WTC11 (cell line): ENCODE measurements at regions not wholly inside any gene's neighbourhood (a gene's known extent, or its start where the extent isn't known, plus 50 kb on each side); places are given as distances from the start of the nearest gene placed in this dataset.

ENCODE experiments used
- ATAC-seq: fragments of 200-7000 bp; cut with Tn5 transposase; 2 replicates; pipeline ENCODE4 v1.10.0; 2021; ENCODE audit warnings: mild to moderate bottlenecking, moderate library complexity
- CTCF ChIA-PET: fragments of 300-600 bp; sonication (Branson Sonifier 250); formaldehyde crosslinking; loops from one replicate; lab custom pipeline; 2021; ENCODE audit warnings: antibody characterized with exemption; lab: Charles Lee
- POLR2A ChIA-PET: fragments of 350-600 bp; sonication (Branson Sonifier 250); formaldehyde crosslinking; loops from one replicate; lab custom pipeline; 2021; ENCODE audit warnings: antibody characterized with exemption; lab: Charles Lee
- DNase-seq: peaks from one replicate; pipeline ENCODE4 v3.0.0; 2021; ENCODE audit warnings: low spot score
- H3K27ac Mint-ChIP-seq: 2 replicates; pipeline ENCODE4 v1.8.0; 2021; ENCODE audit warnings: mixed read lengths
- H3K27me3 Mint-ChIP-seq: 2 replicates; pipeline ENCODE4 v1.8.0; 2021; ENCODE audit warnings: low read depth, mild to moderate bottlenecking, moderate library complexity, mixed read lengths
- H3K36me3 Mint-ChIP-seq: 2 replicates; pipeline ENCODE4 v1.8.0; 2021; ENCODE audit warnings: mixed read lengths
- H3K4me1 Mint-ChIP-seq: 2 replicates; pipeline ENCODE4 v1.8.0; 2022; ENCODE audit warnings: mixed read lengths
- H3K4me3 Mint-ChIP-seq: 2 replicates; pipeline ENCODE4 v1.8.0; 2021; ENCODE audit warnings: mild to moderate bottlenecking, moderate library complexity, mixed read lengths
- H3K9me3 Mint-ChIP-seq: 2 replicates; pipeline ENCODE4 v1.8.0; 2021; ENCODE audit warnings: mixed read lengths
- AFF4 ChIP-seq: sonication (generic); formaldehyde crosslinking; IDR thresholded peaks from 2 replicates; pipeline ENCODE4 v1.8.1; 2023; ENCODE audit warnings: mild to moderate bottlenecking, missing genetic modification reagents, borderline replicate concordance
- CBFB ChIP-seq: sonication (generic); formaldehyde crosslinking; IDR thresholded peaks from 2 replicates; pipeline ENCODE4 v1.8.1; 2022; ENCODE audit warnings: mild to moderate bottlenecking, low read depth, missing genetic modification reagents
- CDX4 ChIP-seq: fragments of 250-450 bp; sonication (Bioruptor Pico); IDR thresholded peaks from 2 replicates; pipeline ENCODE4 v1.9.0; 2021; ENCODE audit warnings: moderate library complexity, mild to moderate bottlenecking, inconsistent platforms, borderline replicate concordance
- HMGA2 ChIP-seq: fragments of 250-450 bp; sonication (Bioruptor Pico); IDR thresholded peaks from 2 replicates; pipeline ENCODE4 v1.4.0; 2021; ENCODE audit warnings: mild to moderate bottlenecking, moderate library complexity
- NFYB ChIP-seq: sonication (generic); formaldehyde crosslinking; conservative IDR thresholded peaks from 2 replicates; pipeline ENCODE4 v1.8.0; 2022; ENCODE audit warnings: low read depth, missing genetic modification reagents
- OVOL2 ChIP-seq: fragments of 250-450 bp; sonication (Bioruptor Pico); IDR thresholded peaks from 2 replicates; pipeline ENCODE4 v1.9.0; 2021; ENCODE audit warnings: mild to moderate bottlenecking, borderline replicate concordance
- PRDM15 ChIP-seq: sonication (generic); formaldehyde crosslinking; IDR thresholded peaks from 2 replicates; pipeline ENCODE4 v1.8.0; 2022; ENCODE audit warnings: missing genetic modification reagents
- SMAD3 ChIP-seq: sonication (generic); formaldehyde crosslinking; IDR thresholded peaks from 2 replicates; pipeline ENCODE4 v1.8.0; 2022; ENCODE audit warnings: missing genetic modification reagents, mild to moderate bottlenecking, borderline replicate concordance
- TCF7 ChIP-seq: sonication (generic); formaldehyde crosslinking; IDR thresholded peaks from 2 replicates; pipeline ENCODE4 v1.8.0; 2022; ENCODE audit warnings: mild to moderate bottlenecking, low read depth, missing genetic modification reagents, moderate library complexity
- ZBTB21 ChIP-seq: sonication (generic); formaldehyde crosslinking; IDR thresholded peaks from 2 replicates; pipeline ENCODE4 v1.8.1; 2023; ENCODE audit warnings: mild to moderate bottlenecking, missing genetic modification reagents, borderline replicate concordance
- ZNF423 ChIP-seq: fragments of 250-450 bp; sonication (Bioruptor Pico); IDR thresholded peaks from 2 replicates; pipeline ENCODE4 v2.1.2; 2022; ENCODE audit warnings: mild to moderate bottlenecking, moderate library complexity
- ZNF425 ChIP-seq: fragments of 250-450 bp; sonication (Bioruptor Pico); conservative IDR thresholded peaks from 2 replicates; pipeline ENCODE4 v1.9.0; 2021; ENCODE audit warnings: mild to moderate bottlenecking
- ZNF532 ChIP-seq: fragments of 250-450 bp; sonication (Bioruptor Pico); IDR thresholded peaks from 2 replicates; pipeline ENCODE4 v1.9.0; 2021; ENCODE audit warnings: mild to moderate bottlenecking, borderline replicate concordance
- TF ChIP-seq, protein P1 (sequence below): sonication (generic); formaldehyde crosslinking; IDR thresholded peaks from 2 replicates; pipeline ENCODE4 v1.8.1; 2023; ENCODE audit warnings: mild to moderate bottlenecking, missing genetic modification reagents, moderate library complexity
- TF ChIP-seq, protein P2 (sequence below): sonication (generic); formaldehyde crosslinking; conservative IDR thresholded peaks from 2 replicates; pipeline ENCODE4 v1.8.1; 2023; ENCODE audit warnings: mild to moderate bottlenecking, low read depth, missing genetic modification reagents, moderate library complexity
- TF ChIP-seq, protein P3 (sequence below): sonication (generic); formaldehyde crosslinking; IDR thresholded peaks from 2 replicates; pipeline ENCODE4 v1.8.0; 2023; ENCODE audit warnings: missing genetic modification reagents

DNA sequence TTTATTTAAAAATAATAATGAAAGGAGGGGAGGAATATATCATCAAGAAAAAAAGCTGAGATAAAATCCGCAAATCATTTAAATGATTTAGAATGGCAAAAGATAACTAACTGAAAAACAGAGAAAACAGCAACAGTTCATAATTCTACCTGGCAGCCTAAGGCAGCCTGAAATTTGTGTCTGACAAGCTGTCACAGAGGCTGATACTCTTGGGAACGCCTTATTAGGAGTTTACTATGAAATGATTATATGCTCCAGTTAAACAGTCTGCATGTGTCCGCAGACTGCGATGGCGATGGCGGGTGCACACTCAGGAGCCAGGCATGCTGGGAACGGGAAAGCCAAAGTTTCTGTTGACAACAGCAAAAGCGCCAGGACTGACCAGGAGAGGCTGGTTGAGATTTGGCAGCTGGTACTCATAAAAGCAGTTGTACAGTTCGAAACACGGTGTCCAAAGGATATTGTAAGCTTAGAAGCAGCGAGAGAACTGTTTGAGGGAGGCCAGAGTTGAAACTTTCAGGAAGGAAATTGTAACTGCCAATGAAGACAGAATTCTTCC, 172.9 kb upstream of the MPPED2 start (continued):
- TF ChIP-seq ZNF425 (CRISPR knock-in tag), result no peak
- TF ChIP-seq ZNF532 (CRISPR knock-in tag), result no peak
- TF ChIP-seq NFYB (CRISPR knock-in tag), result no peak
- TF ChIP-seq OVOL2 (CRISPR knock-in tag), result no peak
- no peak for TF ChIP-seq AFF4 (CRISPR knock-in tag)

DNA sequence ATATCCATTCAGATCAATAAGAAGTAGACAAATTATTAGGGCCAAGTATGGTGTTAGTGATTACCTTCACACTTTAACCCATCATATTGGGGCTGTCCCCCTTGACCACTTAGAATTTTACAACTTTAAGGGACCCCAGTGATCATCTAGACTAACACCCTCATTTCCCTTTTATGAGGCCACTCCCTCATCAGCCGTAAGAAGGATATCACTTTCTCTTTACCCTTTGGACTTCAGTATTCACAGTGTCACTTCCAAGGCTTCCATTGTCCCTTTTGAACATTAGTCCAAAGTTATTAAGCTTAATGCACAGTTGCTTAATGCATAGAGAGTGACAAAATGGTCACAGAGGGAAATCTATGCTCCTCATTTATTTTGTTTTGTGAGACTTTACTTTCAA, 172.4 kb upstream of the MPPED2 start:
- ChIA-PET CTCF (no interaction called here), POLR2A (no interaction called here)
- Mint-ChIP-seq H3K27me3 (no peaks in the 10 kb centered on the region), H3K4me1 (no peaks in the 10 kb centered on the region), H3K4me3 (no peak overlapping the region), H3K27ac (no peak overlapping the region), H3K9me3 (peaks cover 42% of the 10 kb centered on the region), H3K36me3 (peaks cover 24% of the 10 kb centered on the region)
- DNase-seq (no peak), ATAC-seq (no peak)
- no peak for TF ChIP-seq CBFB (CRISPR knock-in tag)
- no peak for TF ChIP-seq PRDM15 (CRISPR knock-in tag)
- no peak for TF ChIP-seq CDX4
- TF ChIP-seq, protein P1, sequence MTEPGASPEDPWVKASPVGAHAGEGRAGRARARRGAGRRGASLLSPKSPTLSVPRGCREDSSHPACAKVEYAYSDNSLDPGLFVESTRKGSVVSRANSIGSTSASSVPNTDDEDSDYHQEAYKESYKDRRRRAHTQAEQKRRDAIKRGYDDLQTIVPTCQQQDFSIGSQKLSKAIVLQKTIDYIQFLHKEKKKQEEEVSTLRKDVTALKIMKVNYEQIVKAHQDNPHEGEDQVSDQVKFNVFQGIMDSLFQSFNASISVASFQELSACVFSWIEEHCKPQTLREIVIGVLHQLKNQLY (CRISPR knock-in tag), result no peak
- no peak for TF ChIP-seq ZNF423 (CRISPR knock-in tag)
- TF ChIP-seq SMAD3 (CRISPR knock-in tag), result no peak
- TF ChIP-seq ZBTB21, result no peak
- TF ChIP-seq TCF7 (CRISPR knock-in tag), result no peak
- TF ChIP-seq HMGA2 (CRISPR knock-in tag), result no peak
- TF ChIP-seq, protein P2, sequence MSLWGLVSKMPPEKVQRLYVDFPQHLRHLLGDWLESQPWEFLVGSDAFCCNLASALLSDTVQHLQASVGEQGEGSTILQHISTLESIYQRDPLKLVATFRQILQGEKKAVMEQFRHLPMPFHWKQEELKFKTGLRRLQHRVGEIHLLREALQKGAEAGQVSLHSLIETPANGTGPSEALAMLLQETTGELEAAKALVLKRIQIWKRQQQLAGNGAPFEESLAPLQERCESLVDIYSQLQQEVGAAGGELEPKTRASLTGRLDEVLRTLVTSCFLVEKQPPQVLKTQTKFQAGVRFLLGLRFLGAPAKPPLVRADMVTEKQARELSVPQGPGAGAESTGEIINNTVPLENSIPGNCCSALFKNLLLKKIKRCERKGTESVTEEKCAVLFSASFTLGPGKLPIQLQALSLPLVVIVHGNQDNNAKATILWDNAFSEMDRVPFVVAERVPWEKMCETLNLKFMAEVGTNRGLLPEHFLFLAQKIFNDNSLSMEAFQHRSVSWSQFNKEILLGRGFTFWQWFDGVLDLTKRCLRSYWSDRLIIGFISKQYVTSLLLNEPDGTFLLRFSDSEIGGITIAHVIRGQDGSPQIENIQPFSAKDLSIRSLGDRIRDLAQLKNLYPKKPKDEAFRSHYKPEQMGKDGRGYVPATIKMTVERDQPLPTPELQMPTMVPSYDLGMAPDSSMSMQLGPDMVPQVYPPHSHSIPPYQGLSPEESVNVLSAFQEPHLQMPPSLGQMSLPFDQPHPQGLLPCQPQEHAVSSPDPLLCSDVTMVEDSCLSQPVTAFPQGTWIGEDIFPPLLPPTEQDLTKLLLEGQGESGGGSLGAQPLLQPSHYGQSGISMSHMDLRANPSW, result no peak
- TF ChIP-seq, protein P3, sequence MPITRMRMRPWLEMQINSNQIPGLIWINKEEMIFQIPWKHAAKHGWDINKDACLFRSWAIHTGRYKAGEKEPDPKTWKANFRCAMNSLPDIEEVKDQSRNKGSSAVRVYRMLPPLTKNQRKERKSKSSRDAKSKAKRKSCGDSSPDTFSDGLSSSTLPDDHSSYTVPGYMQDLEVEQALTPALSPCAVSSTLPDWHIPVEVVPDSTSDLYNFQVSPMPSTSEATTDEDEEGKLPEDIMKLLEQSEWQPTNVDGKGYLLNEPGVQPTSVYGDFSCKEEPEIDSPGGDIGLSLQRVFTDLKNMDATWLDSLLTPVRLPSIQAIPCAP, result no peak
